GM18499 (cell line): ENCODE measurements at regions not wholly inside any gene's neighbourhood (a gene's known extent, or its start where the extent isn't known, plus 50 kb on each side); places are given as distances from the start of the nearest gene placed in this dataset.

Experiments used
- ATAC-seq: cut with Tn5 transposase; IDR thresholded peaks from one replicate; pipeline ENCODE4 v1.9.1; 2021; ENCODE audit warnings: moderate number of reproducible peaks; ENCODE audit not compliant: insufficient read depth, unreplicated experiment

GRCh38 chr7:85619236-85619635 is 432.4 kb upstream of the SEMA3D start:
- ATAC-seq = no peak

DNA sequence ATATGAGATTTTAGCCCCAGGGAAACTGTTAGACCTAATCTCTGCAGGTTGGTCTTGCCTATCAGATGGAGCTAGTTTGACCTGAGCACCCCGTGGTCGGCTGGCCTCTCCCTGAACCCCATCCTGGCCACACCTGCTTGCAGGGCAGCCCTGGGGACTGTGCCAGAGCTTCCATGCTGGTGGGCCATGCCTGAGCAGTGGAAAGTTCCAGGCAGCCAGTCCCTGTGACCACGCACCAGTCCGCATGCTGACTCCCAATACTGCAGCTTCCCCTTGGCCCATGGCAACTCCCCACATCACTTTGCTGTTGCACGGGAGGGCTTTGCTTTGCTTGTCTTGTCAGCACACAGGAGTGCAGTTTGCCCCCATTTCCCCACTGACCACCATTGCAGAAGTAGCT is 427.8 kb upstream of the SEMA3D start:
- ATAC-seq = no peak

GRCh38 chr7:85612514-85612913 is 425.7 kb upstream of the SEMA3D start:
- ATAC-seq = no peak

- ATAC-seq = no peak
Observed at GRCh38 chr7:85608804-85609203, 421.9 kb upstream of the SEMA3D start.

- ATAC-seq = no peak
Observed at GRCh38 chr7:85602196-85602595, 415.3 kb upstream of the SEMA3D start.

- no peak for ATAC-seq
Observed at GRCh38 chr7:85600395-85600794, 413.5 kb upstream of the SEMA3D start.

DNA sequence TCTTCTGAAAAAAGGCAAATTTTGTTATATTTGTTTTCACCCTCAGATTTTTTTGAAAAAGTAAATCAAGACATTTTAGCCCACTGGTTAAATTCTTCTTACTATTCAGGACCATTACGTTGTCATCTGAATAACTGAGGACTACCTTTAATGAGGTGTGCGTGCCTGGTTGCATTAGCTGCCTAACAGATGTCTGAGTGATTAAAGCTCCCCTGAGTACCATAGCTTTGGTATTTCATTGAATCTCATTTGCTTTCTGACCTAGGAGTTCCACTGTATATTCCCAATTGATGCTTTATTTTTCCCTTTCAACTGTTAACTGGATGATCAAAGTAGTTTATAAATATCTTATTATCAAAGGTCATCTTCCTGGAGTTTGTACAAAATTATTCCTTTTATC is 410.0 kb upstream of the SEMA3D start:
- no peak for ATAC-seq

DNA sequence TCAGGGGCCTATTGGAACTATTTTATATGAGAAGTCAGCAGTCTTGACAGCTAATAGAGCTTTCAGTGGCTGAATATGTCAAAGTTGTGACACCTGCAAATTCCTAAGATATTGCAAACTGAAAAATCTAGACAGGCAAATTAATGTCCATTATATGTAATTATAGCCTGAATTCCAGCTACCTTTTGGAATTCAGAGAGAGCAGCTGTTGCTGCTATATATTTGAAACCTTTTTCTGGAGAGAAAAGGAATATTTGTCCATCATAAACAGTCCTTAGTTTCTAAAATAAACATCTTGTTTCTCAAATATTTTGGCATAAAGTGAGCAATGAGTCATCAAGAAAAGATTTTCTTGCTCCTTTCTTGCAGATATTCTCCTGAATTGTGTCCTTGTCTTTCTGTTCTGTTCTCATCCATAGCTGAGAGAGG is 408.9 kb upstream of the SEMA3D start:
- no peak for ATAC-seq

- no peak for ATAC-seq
Observed at GRCh38 chr7:85593355-85593754, 406.5 kb upstream of the SEMA3D start.

DNA sequence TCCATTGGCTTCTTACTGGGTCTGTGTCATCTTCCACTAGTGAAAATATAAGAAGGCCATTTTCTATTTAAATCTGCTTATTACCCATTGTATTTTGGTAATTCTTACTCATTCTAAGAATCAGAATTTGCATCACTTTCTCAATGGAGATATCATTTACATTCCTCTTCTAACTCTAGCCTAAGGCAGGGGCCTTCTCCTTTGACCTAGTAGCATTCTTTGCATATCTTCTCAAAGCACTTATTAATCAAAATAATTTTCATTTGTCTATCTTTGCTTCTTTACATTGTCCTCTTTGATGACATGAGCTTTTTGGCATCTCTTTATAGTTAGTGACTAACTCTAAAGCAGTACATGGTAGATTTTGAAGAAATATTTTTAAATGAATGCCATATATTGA is 400.9 kb upstream of the SEMA3D start:
- ATAC-seq = peak; percentile 54

DNA sequence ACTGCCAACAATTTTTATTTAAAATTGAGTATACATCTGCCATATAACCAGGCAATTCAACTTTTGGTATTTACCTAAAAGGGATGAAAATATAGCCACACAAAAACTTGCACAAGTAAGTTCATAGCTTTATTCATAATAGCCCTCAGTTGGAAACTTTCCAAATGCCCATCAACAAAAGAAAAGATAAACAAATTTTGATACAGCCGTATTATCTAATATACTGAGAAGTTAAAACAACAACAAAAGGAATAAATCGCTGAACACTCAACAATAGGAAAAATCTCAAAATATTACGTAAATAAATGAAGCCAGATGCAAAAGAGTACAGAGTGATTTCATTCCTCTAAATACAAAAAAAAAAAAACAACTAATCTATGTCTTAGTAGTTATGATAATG is 399.2 kb upstream of the SEMA3D start:
- no peak for ATAC-seq

DNA sequence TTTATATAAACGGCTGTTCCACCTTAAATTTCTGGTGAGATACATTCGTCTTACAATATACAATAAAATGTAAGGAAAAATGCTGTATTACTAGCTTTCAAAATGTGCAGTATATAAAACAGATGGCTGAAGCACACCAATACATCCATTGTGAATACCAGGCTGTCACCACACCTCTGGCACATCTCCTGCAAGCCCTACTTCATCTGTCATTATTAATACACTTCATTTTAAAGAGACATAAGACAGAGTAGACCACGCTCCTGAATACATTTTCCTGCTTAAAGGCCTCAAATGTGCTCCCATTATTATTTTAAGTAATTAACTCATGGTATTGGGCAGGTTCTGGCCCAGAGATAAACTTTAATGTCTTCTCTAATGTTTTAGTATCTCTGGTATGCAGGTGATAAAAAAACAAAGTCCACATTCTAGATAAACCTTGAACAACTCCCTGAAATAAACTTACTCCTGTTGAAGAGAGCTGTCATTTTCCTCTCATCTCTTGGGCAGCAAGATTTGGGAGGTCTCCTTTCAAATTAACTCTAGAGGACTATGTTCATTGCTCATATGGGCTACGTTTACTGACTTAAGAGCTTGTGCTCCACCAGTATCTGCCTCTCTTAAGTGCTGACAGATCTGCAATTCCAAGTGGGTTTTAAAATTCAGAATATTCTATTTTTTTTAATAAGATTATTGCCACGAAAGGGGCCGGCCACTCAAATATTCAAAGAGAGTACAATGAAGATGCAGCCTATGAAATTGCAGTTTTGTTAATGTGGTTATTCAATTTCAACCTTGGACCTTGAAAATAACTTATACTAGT is 396.5 kb upstream of the SEMA3D start:
- ATAC-seq = no peak

- ATAC-seq = no peak
Observed at GRCh38 chr7:85573844-85574243, 387.0 kb upstream of the SEMA3D start.

DNA sequence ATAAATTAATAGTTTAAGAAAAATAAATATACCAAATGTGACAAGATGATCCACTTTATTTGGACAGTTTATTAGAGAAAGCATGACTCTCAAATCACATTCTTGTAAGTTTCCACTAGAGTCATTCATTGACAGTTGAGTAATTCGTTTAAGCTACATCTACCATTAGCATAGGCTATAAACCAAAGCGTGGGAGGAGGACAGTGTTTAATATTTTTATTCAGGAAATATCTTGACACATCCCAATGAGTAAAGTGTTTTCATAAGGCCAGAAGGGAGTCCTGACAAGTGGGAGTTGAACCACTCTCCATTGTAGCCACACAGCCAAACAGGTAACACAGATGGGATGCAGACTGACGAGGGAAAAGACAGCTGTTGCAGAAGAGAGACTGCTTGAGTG is 386.5 kb upstream of the SEMA3D start:
- ATAC-seq = no peak

GRCh38 chr7:85570898-85571297 is 384.0 kb upstream of the SEMA3D start:
- ATAC-seq = no peak

GRCh38 chr7:85567983-85568382 is 381.1 kb upstream of the SEMA3D start:
- peak; percentile 70 for ATAC-seq

DNA sequence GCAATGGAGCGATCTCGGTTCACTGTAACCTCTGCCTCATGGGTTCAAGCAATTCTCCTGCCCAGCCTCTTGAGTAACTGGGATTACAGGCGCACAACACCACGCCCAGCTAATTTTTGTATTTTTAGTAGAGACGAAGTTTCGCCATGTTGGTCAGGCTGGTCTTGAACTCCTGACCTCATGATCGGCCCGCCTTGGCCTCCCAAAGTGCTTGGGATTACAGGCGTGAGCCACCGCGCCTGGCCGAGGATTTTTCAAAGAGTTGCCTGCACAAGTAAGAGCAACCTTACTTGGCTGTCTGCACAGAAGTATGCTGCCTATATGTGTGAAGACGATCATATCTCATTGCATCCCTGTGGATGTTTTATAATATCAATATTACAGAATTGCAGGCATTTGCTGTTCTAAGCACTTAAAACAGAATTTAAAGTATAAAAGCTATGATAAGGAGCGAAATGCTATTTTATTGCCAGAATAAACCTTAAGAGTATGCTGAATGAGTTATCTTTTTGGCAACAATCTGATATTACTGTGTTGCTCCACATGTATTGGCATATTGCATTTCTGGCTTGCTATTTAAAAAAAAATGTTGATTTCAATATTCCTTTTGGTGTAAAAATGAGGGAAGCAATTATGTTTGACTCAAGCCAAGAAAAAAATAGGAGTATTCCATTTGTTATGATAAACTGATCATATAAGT is 379.4 kb upstream of the SEMA3D start:
- no peak for ATAC-seq

DNA sequence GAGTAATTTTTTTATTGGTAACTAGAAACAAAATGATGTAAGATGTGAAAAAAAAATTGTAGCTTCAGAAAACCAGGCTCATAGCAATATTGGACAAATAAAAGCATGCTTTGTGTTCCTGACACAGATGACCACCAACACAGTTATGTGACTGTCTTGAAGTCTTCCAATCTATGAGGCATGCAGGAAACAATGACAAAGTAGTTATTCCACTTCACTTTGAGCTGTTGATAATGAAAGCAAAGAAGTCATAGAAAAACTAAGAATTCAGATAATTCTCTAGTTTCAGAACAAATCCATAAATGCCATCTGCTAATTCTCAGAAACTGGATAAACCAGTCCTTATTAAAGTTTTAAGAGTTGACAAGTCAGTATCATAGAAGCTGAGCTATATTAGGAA is 378.4 kb upstream of the SEMA3D start:
- ATAC-seq = no peak

GRCh38 chr7:85564861-85565260 is 378.0 kb upstream of the SEMA3D start:
- no peak for ATAC-seq

GRCh38 chr7:85561706-85562105 is 374.9 kb upstream of the SEMA3D start:
- ATAC-seq = no peak

DNA sequence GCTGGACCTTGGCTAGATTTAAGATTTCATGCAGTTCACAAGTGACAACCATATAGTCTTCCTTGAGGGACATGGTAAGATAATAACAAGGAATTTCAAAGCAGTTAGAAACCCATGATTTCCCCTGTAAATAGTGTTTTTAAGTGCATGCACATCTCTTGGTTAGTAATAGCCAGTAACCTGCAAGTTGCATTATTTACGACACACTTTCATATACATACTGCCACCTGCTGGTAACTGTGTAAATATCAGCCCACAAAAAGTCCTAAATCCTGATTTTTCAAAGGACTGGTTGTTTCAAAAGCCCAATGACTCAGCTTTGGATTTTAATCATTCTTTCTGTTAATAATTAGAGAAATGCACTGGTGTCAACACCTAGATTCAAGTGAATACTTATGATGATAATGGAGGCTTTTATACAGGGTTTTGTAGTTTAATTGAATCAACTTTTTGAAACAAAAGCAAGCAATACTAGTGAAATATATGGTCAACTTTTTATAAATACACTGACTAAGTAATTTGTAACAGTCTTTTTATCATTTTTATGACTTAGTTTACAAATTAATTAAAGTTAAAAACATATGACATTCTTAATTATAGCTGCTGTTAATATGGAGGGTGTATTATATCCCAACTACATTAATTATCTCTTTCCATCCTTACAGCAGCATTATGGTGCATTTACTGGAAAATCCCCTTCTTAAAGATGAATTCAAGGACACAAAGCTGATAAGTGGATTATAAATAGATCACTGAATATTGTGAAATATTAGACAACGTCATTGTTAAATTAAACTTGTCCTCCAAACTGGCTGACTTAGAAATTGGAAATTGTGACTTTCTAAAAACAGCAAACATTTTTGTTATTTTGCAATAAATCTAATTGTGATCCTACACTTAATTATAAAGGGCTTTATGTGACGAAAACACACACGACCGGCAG is 367.7 kb upstream of the SEMA3D start:
- ATAC-seq = no peak
